Hepatocyte (in vitro differentiated cells): ENCODE measurements at regions not wholly inside any gene's neighbourhood (a gene's known extent, or its start where the extent isn't known, plus 50 kb on each side); places are given as distances from the start of the nearest gene placed in this dataset.

Experiments
- EZH2 ChIP-seq: fragments of 200-600 bp; sonication (generic); IDR thresholded peaks from 2 replicates; pipeline ENCODE4 v1.6.1; 2016; ENCODE audit warnings: antibody characterized with exemption, mild to moderate bottlenecking, borderline replicate concordance
- EZH2phosphoT487 ChIP-seq: fragments of 200-600 bp; sonication (generic); IDR thresholded peaks from one replicate; pipeline ENCODE4 v1.6.1; 2018; ENCODE audit warnings: antibody characterized with exemption, mild to moderate bottlenecking, low read depth, moderate library complexity; ENCODE audit not compliant: unreplicated experiment, severe bottlenecking
- TF ChIP-seq, protein P1 (sequence below): fragments of 200-600 bp; sonication (generic); IDR thresholded peaks from 2 replicates; pipeline ENCODE4 v1.5.1; 2016; ENCODE audit warnings: antibody characterized with exemption, mild to moderate bottlenecking; ENCODE audit not compliant: poor library complexity

GRCh38 chr1:79374397-79374796 is 367.9 kb upstream of the ADGRL4 start:
- TF ChIP-seq, protein P1, sequence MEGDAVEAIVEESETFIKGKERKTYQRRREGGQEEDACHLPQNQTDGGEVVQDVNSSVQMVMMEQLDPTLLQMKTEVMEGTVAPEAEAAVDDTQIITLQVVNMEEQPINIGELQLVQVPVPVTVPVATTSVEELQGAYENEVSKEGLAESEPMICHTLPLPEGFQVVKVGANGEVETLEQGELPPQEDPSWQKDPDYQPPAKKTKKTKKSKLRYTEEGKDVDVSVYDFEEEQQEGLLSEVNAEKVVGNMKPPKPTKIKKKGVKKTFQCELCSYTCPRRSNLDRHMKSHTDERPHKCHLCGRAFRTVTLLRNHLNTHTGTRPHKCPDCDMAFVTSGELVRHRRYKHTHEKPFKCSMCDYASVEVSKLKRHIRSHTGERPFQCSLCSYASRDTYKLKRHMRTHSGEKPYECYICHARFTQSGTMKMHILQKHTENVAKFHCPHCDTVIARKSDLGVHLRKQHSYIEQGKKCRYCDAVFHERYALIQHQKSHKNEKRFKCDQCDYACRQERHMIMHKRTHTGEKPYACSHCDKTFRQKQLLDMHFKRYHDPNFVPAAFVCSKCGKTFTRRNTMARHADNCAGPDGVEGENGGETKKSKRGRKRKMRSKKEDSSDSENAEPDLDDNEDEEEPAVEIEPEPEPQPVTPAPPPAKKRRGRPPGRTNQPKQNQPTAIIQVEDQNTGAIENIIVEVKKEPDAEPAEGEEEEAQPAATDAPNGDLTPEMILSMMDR: no peak
- no peak for TF ChIP-seq EZH2
- no peak for TF ChIP-seq EZH2phosphoT487
